H7 (cell line): ENCODE measurements at regions not wholly inside any gene's neighbourhood (a gene's known extent, or its start where the extent isn't known, plus 50 kb on each side); places are given as distances from the start of the nearest gene placed in this dataset.

Experiments
- DNase-seq: peaks from one replicate; pipeline ENCODE4 v3.0.0; 2012
- H3K27me3 ChIP-seq: 2 replicates; pipeline ENCODE4 v1.6.0; 2011; ENCODE audit warnings: mild to moderate bottlenecking, low read length; ENCODE audit not compliant: control insufficient read depth, insufficient read depth
- H3K36me3 ChIP-seq: replicated peaks from 2 replicates; pipeline ENCODE4 v1.5.1; 2011; ENCODE audit warnings: low read length; ENCODE audit not compliant: control insufficient read depth, insufficient read depth
- H3K4me3 ChIP-seq: 2 replicates; pipeline ENCODE4 v1.5.1; 2011; ENCODE audit warnings: low read depth, mild to moderate bottlenecking, control low read depth, low read length, moderate library complexity; ENCODE audit not compliant: insufficient read depth

GRCh38 chr11:8329336-8329735 is 65.7 kb upstream of the LMO1 start:
- no peaks in the 10 kb centered on the region for H3K27me3 ChIP-seq
- no peak overlapping the region for H3K4me3 ChIP-seq
- DNase-seq, result no peak
- no peaks in the 10 kb centered on the region for H3K36me3 ChIP-seq

- Histone ChIP-seq H3K36me3 (no peaks in the 10 kb centered on the region), H3K4me3 (peak overlapping the region; percentile 8; the same call in 1 of the 2 replicates), H3K27me3 (no peaks in the 10 kb centered on the region)
- DNase-seq, result peak; percentile 96
These were observed 65.2 kb upstream of the LMO1 start for GRCh38 chr11:8328848-8329330.

GRCh38 chr11:8328231-8328794 is 64.6 kb upstream of the LMO1 start:
- Histone ChIP-seq H3K36me3 (no peaks in the 10 kb centered on the region), H3K27me3 (no peaks in the 10 kb centered on the region), H3K4me3 (no peak overlapping the region)
- no peak for DNase-seq

- H3K27me3 ChIP-seq, result no peaks in the 10 kb centered on the region
- DNase-seq, result no peak
These were observed 64.1 kb upstream of the LMO1 start for GRCh38 chr11:8327761-8328192.

GRCh38 chr11:8326337-8326736 is 62.7 kb upstream of the LMO1 start:
- H3K36me3 ChIP-seq, result no peaks in the 10 kb centered on the region
- DNase-seq, result no peak
- no peak overlapping the region for H3K4me3 ChIP-seq
- no peaks in the 10 kb centered on the region for H3K27me3 ChIP-seq

More at GRCh38 chr11:8327761-8328192, 64.1 kb upstream of the LMO1 start:
- Histone ChIP-seq H3K4me3 (no peak overlapping the region), H3K36me3 (no peaks in the 10 kb centered on the region)

- H3K27me3 ChIP-seq, result no peaks in the 10 kb centered on the region
- no peaks in the 10 kb centered on the region for H3K36me3 ChIP-seq
- no peak overlapping the region for H3K4me3 ChIP-seq
- peak; percentile 80 for DNase-seq
These were observed 62.1 kb upstream of the LMO1 start for GRCh38 chr11:8325591-8326304.

- H3K4me3 ChIP-seq, result no peak overlapping the region
- no peaks in the 10 kb centered on the region for H3K27me3 ChIP-seq
- no peak for DNase-seq
- H3K36me3 ChIP-seq, result no peaks in the 10 kb centered on the region
These were observed 59.7 kb upstream of the LMO1 start for GRCh38 chr11:8323161-8323935.

- Histone ChIP-seq H3K36me3 (no peaks in the 10 kb centered on the region), H3K4me3 (no peak overlapping the region), H3K27me3 (no peaks in the 10 kb centered on the region)
- no peak for DNase-seq
These were observed 58.2 kb upstream of the LMO1 start for GRCh38 chr11:8321876-8322275.

- no peak for DNase-seq
- Histone ChIP-seq H3K4me3 (no peak overlapping the region), H3K36me3 (no peaks in the 10 kb centered on the region), H3K27me3 (no peaks in the 10 kb centered on the region)
These were observed 56.4 kb upstream of the LMO1 start for GRCh38 chr11:8320076-8320475.

GRCh38 chr11:8318536-8318935 is 54.9 kb upstream of the LMO1 start:
- DNase-seq, result peak; percentile 93
- H3K36me3 ChIP-seq, result no peaks in the 10 kb centered on the region
- no peak overlapping the region for H3K4me3 ChIP-seq
- no peaks in the 10 kb centered on the region for H3K27me3 ChIP-seq

- H3K27me3 ChIP-seq, result no peaks in the 10 kb centered on the region
- no peak overlapping the region for H3K4me3 ChIP-seq
- no peaks in the 10 kb centered on the region for H3K36me3 ChIP-seq
- DNase-seq, result no peak
These were observed 53.5 kb upstream of the LMO1 start for GRCh38 chr11:8317159-8317558.

- no peak for DNase-seq
- H3K27me3 ChIP-seq, result no peaks in the 10 kb centered on the region
- no peaks in the 10 kb centered on the region for H3K36me3 ChIP-seq
- no peak overlapping the region for H3K4me3 ChIP-seq
These were observed 52.3 kb upstream of the LMO1 start for GRCh38 chr11:8315954-8316353.

GRCh38 chr11:8315463-8315862 is 51.8 kb upstream of the LMO1 start:
- no peak for DNase-seq
- H3K27me3 ChIP-seq, result no peaks in the 10 kb centered on the region
- H3K36me3 ChIP-seq, result no peaks in the 10 kb centered on the region
- H3K4me3 ChIP-seq, result no peak overlapping the region

GRCh38 chr11:8314916-8315315 is 51.2 kb upstream of the LMO1 start:
- Histone ChIP-seq H3K36me3 (no peaks in the 10 kb centered on the region), H3K27me3 (no peaks in the 10 kb centered on the region), H3K4me3 (no peak overlapping the region)
- no peak for DNase-seq
